GM12801 (cell line): ENCODE measurements at regions not wholly inside any gene's neighbourhood (a gene's known extent, or its start where the extent isn't known, plus 50 kb on each side); places are given as distances from the start of the nearest gene placed in this dataset.

ENCODE experiments used
- CTCF ChIP-seq: IDR thresholded peaks from one replicate; pipeline ENCODE4 v1.5.1; 2011; ENCODE audit warnings: control low read depth; ENCODE audit not compliant: insufficient read length; ENCODE audit errors: extremely low read depth

DNA sequence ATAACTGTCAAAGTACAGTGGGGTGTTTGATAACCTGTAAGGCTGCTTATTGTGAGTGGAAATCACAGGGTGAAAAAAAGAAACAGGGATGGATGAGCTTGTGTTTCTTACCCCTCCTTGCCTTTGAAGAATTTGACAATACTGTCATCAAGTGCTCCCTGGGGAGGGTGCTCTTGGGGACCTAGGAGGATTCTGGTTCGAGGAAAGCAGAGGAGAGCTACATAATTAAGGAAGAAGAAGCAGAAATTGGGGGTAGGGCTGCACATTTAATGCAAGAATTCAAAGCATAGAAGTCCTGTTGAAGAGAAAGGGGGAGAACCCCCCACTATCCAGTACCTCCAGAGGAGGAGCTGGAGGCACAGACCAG lies 208.1 kb upstream of the PHYHIPL start:
- TF ChIP-seq CTCF = no peak

- no peak for TF ChIP-seq CTCF
Observed at GRCh38 chr10:58969576-58969975, 206.9 kb upstream of the PHYHIPL start.

DNA sequence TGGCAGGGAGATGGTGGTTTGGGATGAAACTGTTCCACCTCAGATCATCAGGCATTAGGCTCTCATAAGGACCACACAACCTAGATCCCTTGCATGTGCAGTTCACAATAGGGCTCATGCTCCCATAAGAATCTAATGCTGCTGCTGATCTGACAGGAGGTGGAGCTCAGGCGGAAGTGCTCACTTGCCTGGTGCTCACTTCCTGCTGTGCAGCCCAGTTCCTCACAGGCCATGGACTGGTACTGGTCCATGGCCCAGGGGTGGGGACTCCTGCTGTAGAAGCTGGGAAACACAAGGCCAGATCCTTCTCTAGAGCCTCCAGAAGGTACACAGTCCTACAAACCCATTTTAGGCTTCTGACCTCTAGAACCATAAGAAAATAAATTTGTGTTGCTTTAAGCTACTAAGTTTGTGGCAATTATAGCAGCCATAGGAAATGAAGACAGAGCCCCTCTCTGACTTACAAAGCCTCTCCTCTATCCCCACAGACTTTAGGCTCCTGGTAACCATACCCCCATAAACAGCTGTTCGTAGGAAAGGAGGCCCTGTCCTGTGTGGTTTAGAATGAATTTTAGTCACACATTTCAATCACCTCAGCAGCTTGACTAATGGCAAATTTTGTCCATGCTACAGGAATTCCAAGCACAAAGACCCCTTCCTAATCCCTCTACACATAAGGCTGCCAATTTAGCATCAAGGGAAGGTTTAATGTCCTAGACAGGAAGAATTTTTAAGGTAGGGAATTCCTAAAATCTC lies 206.1 kb upstream of the PHYHIPL start:
- TF ChIP-seq CTCF = no peak

GRCh38 chr10:58971211-58971610 lies 205.2 kb upstream of the PHYHIPL start:
- no peak for TF ChIP-seq CTCF

- TF ChIP-seq CTCF = no peak
Observed at GRCh38 chr10:58971796-58972491, 204.5 kb upstream of the PHYHIPL start.

DNA sequence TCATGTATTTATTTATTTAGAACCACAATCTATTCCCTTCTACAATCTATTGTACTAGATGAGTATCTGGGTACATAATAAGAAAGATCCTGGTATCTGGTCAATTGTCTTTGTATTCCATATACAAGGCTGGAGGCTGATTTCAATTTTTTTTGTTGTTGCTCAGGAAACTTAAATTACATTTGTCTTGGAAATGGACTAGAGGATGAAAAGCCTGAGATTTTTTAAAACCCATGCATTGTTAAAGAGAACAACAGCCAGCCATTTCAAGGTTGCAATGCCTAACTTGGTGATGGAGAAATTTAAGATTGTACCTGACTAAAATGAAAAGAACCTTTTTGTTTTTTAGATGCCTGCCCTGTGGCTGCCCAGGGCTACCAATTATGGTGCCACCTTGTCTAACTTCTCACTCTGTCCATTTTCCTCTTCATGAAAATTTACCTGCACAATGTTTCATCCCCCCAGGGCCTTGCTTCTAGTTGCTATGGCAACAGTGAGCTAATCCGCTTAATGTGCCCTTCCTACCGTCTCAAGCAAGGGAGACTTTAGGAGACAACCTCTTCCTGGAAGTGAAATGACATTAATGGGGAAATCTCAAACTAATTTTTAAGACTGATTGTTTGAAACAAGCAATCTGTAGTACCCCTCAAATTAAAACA lies 203.7 kb upstream of the PHYHIPL start:
- no peak for TF ChIP-seq CTCF

GRCh38 chr10:58973235-58973595 lies 203.2 kb upstream of the PHYHIPL start:
- no peak for TF ChIP-seq CTCF
